DOHH2 (cell line): ENCODE measurements at regions not wholly inside any gene's neighbourhood (a gene's known extent, or its start where the extent isn't known, plus 50 kb on each side); places are given as distances from the start of the nearest gene placed in this dataset.
"Not testable (repeated sequence)": the region's sequence is repeated elsewhere in the genome, so short reads cannot be mapped to it uniquely, and the experiment has no call there.

ENCODE experiments used
- H3F3A ChIP-seq: fragments of 200-600 bp; sonication (generic), shearing (Covaris generic); 2 replicates; pipeline ENCODE4 v1.6.0; 2016; ENCODE audit warnings: antibody characterized with exemption, mild to moderate bottlenecking; ENCODE audit not compliant: control insufficient read depth, insufficient read depth
- H3K27ac ChIP-seq: fragments of 200-600 bp; sonication (generic); 2 replicates; pipeline ENCODE4 v1.5.1; 2014; ENCODE audit warnings: low read depth, mild to moderate bottlenecking, low read length, moderate library complexity
- H3K27me3 ChIP-seq: fragments of 200-600 bp; sonication (generic); 2 replicates; pipeline ENCODE4 v1.6.1; 2014; ENCODE audit warnings: mild to moderate bottlenecking, low read length, mixed read lengths; ENCODE audit not compliant: control insufficient read depth
- H3K36me3 ChIP-seq: fragments of 200-600 bp; sonication (generic); 2 replicates; pipeline ENCODE4 v1.6.1; 2014; ENCODE audit warnings: mild to moderate bottlenecking, low read length, moderate library complexity, mixed read lengths; ENCODE audit not compliant: control insufficient read depth
- H3K4me1 ChIP-seq: fragments of 200-600 bp; sonication (generic); 2 replicates; pipeline ENCODE4 v1.6.1; 2014; ENCODE audit warnings: mild to moderate bottlenecking, low read length, mixed read lengths; ENCODE audit not compliant: control insufficient read depth
- H3K4me2 ChIP-seq: fragments of 200-600 bp; sonication (generic); 2 replicates; pipeline ENCODE4 v1.6.0; 2014; ENCODE audit warnings: mild to moderate bottlenecking, low read length, moderate library complexity
- H3K4me3 ChIP-seq: fragments of 200-600 bp; sonication (generic); 2 replicates; pipeline ENCODE4 v1.5.1; 2014; ENCODE audit warnings: mild to moderate bottlenecking, low read length, mixed read lengths
- H3K79me2 ChIP-seq: fragments of 200-600 bp; sonication (generic); 2 replicates; pipeline ENCODE4 v1.6.1; 2014; ENCODE audit warnings: mild to moderate bottlenecking, low read length, mixed read lengths; ENCODE audit not compliant: control insufficient read depth
- H3K9me2 ChIP-seq: fragments of 200-600 bp; sonication (generic); replicated peaks from 2 replicates; pipeline ENCODE4 v1.6.1; 2014; ENCODE audit warnings: mild to moderate bottlenecking, low read length, mixed read lengths; ENCODE audit not compliant: control insufficient read depth
- H3K9me3 ChIP-seq: fragments of 200-600 bp; sonication (generic); 2 replicates; pipeline ENCODE4 v1.6.1; 2014; ENCODE audit warnings: antibody characterized with exemption, low read length, mixed read lengths; ENCODE audit not compliant: control insufficient read depth, insufficient read depth
- H4K20me1 ChIP-seq: fragments of 200-600 bp; sonication (generic); 2 replicates; pipeline ENCODE4 v1.6.0; 2014; ENCODE audit warnings: low read depth, mild to moderate bottlenecking, antibody characterized with exemption, low read length, moderate library complexity; ENCODE audit not compliant: control insufficient read depth, insufficient read depth
- CTCF ChIP-seq: fragments of 200-600 bp; sonication (generic); IDR thresholded peaks from one replicate; pipeline ENCODE4 v1.5.1; 2014; ENCODE audit warnings: antibody characterized with exemption, mild to moderate bottlenecking, low read depth, low read length; ENCODE audit not compliant: poor library complexity, severe bottlenecking
- EZH2phosphoT487 ChIP-seq: fragments of 200-600 bp; sonication (generic); IDR thresholded peaks from 2 replicates; pipeline ENCODE4 v1.6.1; 2017; ENCODE audit warnings: borderline replicate concordance, mild to moderate bottlenecking, antibody characterized with exemption, low read length, moderate library complexity, mixed read lengths

GRCh38 chr3:86837871-86838270 lies 153.1 kb downstream of the VGLL3 start:
- TF ChIP-seq CTCF (no peak), EZH2phosphoT487 (no peak)
- Histone ChIP-seq H3K4me3 (no peak overlapping the region), H3F3A (no peaks in the 10 kb centered on the region), H3K27me3 (no peaks in the 10 kb centered on the region), H3K9me3 (no peaks in the 10 kb centered on the region), H3K4me1 (no peaks in the 10 kb centered on the region), H3K27ac (no peak overlapping the region), H3K9me2 (no peaks in the 10 kb centered on the region), H3K4me2 (no peak overlapping the region), H3K79me2 (no peaks in the 10 kb centered on the region), H4K20me1 (no peaks in the 10 kb centered on the region), H3K36me3 (no peaks in the 10 kb centered on the region)

- no peaks in the 10 kb centered on the region for H3K4me1 ChIP-seq
- H3F3A ChIP-seq: no peaks in the 10 kb centered on the region
- H3K36me3 ChIP-seq: no peaks in the 10 kb centered on the region
- H3K27ac ChIP-seq: no peak overlapping the region
- no peak overlapping the region for H3K4me3 ChIP-seq
- TF ChIP-seq EZH2phosphoT487: no peak
- no peak for TF ChIP-seq CTCF
- no peaks in the 10 kb centered on the region for H3K79me2 ChIP-seq
- H3K4me2 ChIP-seq: no peak overlapping the region
- H4K20me1 ChIP-seq: no peaks in the 10 kb centered on the region
- no peaks in the 10 kb centered on the region for H3K9me2 ChIP-seq
- no peaks in the 10 kb centered on the region for H3K9me3 ChIP-seq
- no peaks in the 10 kb centered on the region for H3K27me3 ChIP-seq
Observed at GRCh38 chr3:86830566-86830965, 160.4 kb downstream of the VGLL3 start.

- H3K4me3 ChIP-seq: no peak overlapping the region
- no peaks in the 10 kb centered on the region for H3K27me3 ChIP-seq
- no peaks in the 10 kb centered on the region for H3K9me2 ChIP-seq
- H3K27ac ChIP-seq: no peak overlapping the region
- H3K4me1 ChIP-seq: no peaks in the 10 kb centered on the region
- no peaks in the 10 kb centered on the region for H3F3A ChIP-seq
- TF ChIP-seq EZH2phosphoT487: no peak
- TF ChIP-seq CTCF: no peak
- H3K79me2 ChIP-seq: no peaks in the 10 kb centered on the region
- no peaks in the 10 kb centered on the region for H3K9me3 ChIP-seq
- no peaks in the 10 kb centered on the region for H4K20me1 ChIP-seq
- no peaks in the 10 kb centered on the region for H3K36me3 ChIP-seq
- no peak overlapping the region for H3K4me2 ChIP-seq
Observed at GRCh38 chr3:86828751-86829150, 162.2 kb downstream of the VGLL3 start.

GRCh38 chr3:86827582-86827981 lies 163.4 kb downstream of the VGLL3 start:
- not testable (repeated sequence) for H3K27me3 ChIP-seq, H3K36me3 ChIP-seq, H4K20me1 ChIP-seq, H3K79me2 ChIP-seq, H3F3A ChIP-seq, H3K4me3 ChIP-seq, H3K27ac ChIP-seq, H3K9me3 ChIP-seq, H3K9me2 ChIP-seq, H3K4me1 ChIP-seq, H3K4me2 ChIP-seq
